HG03135 (cell line): ENCODE measurements at regions not wholly inside any gene's neighbourhood (a gene's known extent, or its start where the extent isn't known, plus 50 kb on each side); places are given as distances from the start of the nearest gene placed in this dataset.

Experiments
- ATAC-seq: cut with Tn5 transposase; IDR thresholded peaks from one replicate; pipeline ENCODE4 v1.9.1; 2021; ENCODE audit warnings: mild to moderate bottlenecking, moderate library complexity; ENCODE audit not compliant: unreplicated experiment

DNA sequence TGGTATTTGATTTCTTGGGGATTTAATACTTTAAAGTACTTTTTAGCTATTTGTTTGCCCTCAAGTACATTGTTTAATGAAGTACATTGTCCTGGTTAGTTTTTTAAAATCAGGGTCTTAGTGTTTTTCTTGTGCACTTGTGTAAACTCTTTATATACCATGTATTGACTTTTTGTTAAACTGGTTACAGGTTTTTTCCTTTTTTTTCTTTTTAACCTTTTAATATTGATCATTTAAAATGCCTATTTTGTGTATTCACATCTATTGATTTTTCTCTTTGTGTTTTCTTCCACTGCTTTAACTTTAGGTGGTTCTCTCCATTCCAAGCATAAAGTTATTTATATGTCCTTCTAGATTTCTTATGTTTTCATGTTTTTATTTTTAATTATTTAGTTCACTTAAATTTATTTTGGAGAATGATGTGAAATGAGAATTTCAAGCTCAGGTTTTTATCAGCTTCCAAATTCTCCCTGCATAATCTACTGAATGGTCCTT lies 84.5 kb upstream of the MYCN start:
- ATAC-seq: no peak

DNA sequence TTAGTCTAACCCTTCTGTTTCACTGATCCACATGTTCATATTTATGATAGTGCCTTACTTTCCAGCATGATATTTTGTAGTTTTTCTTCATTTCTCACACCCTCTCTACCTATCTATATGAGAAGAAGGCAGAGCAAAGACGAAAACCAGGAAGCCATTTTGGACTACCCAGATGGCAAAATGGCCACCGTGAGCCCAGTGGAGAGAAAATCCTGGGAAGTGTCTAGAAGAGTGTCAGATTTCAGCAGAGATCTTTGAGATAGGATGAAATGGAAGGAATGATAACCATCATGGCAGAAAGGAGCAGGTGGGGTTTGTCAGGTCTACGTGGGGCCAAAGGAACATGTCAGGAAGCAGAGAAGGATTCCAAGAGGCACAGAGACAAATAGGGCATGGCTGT lies 84.0 kb upstream of the MYCN start:
- ATAC-seq: no peak

DNA sequence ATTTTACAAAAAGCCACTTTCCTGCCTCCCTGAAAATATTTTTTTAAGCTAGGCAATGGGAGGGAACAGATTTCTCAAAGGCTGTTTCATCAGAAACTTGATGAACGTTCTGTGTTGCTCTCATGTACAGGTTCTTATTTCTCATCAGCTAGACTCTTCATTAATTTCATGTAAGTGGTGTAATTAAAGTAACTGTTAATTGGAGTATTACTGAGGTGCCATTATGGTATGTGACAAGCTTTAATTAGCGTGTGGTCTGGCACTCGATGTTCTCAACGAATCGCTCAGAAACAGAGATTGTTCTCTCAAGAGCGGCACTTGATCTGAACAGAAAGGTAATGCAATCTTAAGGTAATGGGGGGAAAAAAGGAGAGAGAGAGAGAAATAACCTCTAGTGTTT lies 81.9 kb upstream of the MYCN start:
- ATAC-seq: no peak

DNA sequence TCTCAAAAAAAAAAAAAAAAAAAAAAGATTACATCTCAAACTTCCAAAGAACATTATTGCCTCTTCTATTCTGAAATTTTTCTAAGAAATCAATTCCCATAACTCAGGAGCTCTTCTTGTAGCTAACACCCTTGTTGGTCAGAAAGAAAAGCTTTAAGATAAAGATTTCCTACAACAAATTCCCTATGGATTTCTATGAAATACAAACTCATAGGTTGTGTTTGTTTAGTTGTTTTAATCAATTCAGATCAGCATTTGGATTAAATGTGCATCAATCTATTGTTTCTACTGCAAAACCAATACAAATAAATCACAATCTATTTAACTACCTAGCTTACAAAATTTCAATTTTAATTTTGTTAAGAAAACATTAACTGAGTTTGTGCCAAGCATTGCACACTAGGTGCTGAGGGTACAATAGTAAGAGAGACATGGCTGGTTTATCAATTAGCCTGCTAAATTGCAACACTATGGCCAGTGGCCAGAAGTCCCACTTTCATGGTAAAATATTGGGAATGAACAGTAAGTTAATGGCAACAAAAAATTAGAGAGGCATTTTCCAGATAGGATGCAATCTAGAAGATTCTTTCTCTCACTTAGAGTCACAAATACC lies 80.2 kb upstream of the MYCN start:
- no peak for ATAC-seq

DNA sequence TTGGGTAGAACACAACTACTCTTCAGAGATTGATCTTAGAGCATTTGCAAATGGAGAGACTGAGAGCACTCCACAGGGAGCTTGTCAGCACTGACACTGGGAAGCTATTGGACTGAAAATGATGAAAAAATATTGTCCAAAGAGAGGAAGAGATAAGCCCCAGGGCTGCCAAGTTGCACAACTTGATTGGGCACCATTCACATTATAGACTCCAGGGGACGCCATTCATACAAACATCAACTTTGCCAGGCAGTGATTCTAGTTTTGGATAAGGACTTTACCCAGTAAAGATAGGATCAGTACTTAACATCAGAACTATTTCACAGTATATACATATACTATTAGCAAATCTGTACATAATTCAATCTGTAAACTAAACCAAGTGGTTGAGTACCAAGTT lies 79.6 kb upstream of the MYCN start:
- ATAC-seq: no peak

DNA sequence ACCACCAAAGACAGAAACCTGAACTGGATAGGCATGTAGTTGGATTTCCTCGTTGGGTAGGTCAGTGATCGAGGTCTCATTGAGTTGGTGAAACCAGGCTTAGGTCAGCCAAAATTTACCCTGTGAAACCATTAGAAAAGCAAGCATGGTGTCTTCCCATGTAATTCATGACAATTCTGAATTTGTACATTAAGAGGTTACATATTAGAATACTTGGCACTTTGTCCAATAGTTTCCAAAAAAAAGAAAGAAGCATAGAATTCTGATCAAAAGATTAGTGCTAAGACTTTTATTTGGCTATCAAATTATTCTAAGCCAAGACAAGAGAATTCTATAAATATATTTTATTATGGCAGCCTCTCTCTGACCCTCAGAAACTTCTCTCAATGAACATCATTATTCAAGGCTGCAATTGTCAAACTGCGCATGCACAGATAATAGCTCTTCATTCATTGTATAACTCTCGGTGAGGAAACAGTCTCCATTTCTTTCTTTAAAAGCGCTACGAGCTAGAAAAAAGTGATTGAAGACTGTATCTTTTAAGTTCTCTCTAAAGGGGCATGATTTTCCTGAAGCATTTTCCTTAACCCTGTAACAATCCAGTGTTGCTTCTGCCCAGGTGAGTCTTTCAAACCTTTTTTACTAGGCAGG lies 79.1 kb upstream of the MYCN start:
- ATAC-seq: no peak

DNA sequence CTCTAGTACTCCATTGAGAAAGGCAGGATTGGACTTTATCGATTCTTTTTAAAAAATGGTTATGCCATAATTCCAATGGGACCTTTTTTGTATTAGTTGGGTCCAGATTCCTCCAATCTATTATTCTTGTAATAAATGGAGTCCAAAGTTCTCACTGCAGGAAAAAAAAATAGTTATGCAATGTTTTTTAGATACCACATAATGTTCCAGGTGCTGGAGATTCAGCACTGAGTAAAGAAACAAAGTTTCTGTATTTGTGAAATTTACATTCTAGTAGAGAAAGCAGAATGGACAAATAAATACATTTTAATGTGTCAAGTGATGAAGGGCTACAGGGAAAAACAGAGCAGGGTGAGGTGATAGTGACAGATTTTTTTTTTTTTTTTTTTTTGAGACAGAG lies 78.5 kb upstream of the MYCN start:
- no peak for ATAC-seq

DNA sequence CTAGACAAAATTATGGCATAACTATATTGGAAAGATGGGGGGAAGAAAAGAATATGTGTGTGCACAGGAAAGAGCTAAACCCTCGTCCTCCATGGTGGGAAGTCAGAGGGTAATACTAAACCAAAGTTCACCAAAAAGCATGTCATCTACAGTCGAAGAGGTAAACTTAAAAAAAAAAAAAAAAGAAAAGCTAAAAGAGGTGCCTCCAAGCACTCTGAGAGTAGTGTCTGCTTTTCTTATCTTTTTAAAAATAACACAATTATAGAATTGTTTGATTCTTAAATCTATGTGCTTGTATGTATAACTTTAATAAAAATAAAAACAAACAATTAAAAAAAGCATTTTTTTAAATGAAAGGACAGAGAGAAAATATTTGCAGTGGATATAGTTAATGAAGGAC lies 77.3 kb upstream of the MYCN start:
- ATAC-seq: no peak

DNA sequence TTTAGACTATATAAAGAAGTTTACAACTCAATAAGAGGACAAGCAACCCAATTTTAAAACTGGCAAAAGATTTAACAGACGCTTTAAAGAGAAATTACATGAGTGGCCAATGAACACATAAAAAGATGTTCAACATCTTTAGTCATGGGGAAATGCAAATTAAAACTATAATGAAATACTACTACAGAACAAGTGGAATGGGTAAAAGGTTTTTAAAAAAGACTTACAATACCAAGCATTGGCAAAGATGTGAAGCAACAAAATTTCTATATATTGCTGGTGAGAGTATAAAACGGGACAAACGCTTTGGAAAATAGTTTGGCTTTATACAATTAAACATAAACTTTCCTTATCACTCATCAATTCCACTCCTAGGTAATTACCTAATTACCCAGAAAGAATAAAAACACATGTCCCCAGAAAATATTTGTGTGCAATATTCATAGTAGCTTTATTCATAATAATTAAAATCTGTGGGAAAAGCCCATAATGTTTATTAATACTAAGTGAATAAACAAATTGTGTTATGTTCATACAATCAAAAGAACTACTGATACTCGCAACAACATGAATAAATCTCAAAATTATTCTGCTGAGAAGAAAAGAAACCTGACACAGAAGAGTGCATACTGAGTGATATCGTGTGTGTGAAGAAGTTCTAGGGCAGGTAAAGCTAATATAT lies 76.7 kb upstream of the MYCN start:
- no peak for ATAC-seq

DNA sequence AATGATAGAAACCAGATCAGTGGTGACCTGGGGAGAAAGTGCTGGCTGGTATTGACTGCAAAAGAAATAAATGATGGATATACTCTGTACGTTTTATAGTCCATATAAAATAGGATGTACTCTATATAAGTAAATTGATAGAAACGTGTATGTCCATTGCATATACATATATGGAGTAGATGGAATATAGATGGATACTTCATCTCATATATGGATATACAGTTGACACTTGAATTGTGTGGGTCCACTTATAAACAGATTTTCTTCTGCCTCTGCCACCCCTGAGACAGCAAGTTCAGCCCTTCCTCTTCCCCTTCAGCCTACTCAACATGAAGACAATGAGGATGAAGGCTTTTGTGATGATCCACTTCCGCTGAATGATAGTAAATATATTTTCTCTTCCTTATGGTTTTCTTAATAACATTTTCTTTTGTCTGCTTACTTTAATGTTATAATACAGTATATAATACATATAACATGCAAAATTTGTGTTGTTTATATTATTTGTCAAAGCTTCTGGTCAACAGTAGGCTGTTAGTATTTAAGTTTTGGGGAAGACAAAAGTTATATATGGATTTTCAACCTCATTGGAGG lies 76.1 kb upstream of the MYCN start:
- no peak for ATAC-seq

DNA sequence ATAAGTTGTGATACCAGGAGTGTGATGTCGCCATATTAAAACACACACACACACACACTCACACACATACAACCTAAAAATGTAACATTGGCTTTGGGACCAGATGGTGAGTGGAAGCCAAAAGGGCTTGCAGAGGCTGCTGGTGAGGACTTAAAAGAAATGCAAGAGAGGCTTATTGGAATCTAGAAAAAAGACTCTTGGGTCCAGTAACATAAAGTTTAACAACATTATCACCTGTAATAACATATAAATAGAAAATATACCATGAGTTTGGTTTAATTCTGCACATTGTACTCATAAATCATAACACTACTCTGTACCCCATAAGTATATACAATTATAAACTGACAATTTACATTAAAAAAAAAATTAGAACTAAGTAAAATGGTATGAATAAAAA lies 74.4 kb upstream of the MYCN start:
- ATAC-seq: no peak

DNA sequence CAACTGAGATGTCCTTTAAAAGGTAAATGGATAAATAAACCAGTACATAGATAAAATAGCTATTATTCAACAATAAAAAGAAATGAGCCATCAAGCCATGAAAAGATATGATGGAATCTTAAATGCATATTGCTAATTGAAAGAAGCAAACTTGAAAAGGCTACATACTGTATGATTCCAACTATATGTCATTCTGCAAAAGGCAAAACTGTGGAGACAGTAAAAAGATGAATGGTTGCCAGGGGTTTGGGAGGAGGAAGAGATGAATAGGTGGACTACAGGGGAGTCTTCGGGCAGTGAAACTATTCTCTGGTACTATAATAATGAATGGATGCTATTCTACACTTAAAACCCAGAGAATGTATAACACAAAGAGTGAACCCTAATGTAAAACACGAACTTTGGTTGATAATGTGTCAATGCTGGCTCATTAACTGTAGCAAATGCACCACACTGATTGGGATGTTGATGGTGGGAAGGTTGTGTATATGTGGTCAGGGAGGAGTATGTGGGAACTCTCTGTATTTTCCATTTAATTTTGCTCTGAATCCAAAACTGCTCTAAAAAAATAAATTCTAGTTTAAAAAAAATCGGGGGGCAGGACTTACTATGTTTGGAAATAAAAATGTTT lies 73.7 kb upstream of the MYCN start:
- no peak for ATAC-seq

DNA sequence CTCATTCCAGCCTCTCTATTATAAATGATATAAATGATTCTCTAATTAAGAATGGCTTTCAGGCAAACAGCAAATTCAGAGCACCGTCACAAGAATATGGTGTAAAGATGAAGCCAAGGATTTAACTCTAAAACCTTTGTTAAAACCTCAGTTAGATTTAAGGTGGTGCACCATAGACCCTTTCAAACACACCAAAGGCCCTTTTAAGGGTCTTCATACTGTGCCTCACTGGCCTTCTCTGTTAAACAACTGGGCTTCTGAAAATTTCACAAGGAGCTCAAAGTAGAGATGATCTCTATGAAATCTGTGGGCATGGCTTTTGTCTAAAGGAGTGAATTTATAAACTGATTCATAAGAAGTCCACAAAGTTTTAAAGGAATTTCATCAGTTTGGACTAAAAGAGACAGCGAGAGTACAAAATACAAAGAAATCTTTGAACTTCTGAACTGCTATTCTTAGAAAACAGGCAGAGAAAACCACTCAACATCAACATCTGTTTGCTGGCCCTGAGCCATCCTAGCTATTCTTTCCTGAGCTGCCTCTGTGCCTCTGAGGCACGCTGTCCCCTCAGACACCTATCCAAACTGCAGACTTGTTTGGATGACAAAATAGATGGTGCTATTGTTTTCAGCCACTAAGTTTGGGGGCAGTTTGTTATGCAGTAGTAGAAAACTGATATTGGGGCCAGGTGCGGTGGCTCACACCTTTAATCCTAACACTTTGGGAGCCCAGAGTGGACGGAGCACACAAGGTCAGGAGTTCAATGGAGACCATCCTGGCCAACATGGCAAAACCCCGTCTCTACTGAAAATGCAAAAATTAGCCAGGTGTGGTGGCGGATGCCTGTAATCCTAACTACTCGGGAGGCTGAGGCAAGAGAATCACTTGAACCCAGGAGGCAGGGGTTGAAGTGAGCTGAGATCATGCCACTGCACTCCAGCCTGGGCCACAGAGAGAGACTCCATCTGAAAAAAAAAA lies 72.9 kb upstream of the MYCN start:
- no peak for ATAC-seq

DNA sequence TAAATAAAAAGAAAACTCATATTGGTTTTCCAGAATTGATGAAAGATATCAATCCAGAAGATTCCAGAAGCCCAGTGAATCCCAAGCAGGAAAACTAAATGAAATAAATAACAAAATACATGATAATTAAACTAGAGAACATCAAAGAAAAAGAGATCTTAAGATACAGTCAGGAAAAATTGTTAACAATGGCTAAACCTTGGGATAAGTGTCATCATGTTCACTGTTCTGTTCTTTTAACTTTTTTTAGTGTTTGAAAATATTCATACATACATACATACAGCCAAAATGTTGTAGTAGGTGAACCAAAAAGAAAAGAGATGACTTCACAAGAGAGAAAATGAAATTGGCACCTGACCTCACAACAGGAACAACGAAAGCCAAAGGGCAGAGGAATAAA lies 72.2 kb upstream of the MYCN start:
- ATAC-seq: no peak

DNA sequence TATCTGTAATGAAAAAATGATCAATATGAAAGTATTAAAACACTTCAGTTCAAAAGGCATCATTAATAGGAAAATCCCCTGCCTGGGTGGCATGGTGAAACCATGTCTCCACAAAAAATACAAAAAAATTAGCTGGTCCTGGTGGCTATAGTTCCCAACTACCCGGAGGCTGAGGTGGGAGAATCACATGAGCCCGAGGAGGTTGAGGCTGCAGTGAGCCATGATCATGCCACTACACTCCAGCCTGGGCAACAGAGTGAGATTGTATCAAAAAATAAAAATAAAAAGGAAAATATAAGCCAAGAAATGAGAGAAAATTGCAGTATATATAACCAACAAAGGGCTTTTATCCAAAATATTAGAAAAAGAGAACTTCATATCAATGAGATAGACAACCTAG lies 71.6 kb upstream of the MYCN start:
- ATAC-seq: no peak

DNA sequence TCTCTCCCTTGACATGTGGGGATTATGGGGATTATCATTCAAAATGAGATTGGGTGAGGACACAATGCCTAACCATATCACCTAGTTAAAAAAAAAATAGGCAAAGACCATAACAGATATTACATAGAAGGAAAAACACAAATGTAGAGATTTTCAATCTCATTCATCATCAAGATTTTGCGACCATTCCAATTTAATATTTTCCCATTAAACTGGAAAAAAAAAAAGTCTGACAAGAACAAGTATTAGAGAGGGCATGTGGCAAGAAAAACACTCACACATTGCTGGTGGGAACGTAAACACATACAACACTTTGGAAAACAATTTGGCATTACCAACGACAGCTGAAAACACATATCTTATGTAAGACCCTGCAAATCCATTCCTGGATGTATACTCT lies 71.0 kb upstream of the MYCN start:
- no peak for ATAC-seq

DNA sequence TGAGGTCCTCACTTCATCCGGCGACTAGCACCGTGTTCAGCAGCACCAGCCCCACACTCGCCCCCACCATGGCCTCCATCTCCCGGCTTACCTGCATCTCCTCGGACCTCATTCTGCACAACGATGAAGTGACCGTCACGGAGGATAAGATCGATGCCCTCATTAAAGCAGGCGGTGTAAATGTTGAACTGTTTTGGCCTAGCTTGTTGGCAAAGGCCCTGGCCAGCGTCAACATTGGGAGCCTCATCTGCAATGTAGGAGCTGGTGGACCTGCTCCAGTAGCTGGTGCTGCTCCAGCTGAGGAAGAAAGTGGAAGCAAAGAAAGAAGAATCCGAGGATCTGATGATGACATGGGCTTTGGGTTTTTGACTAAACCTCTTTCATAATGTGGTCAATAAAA lies 70.5 kb upstream of the MYCN start:
- ATAC-seq: no peak

DNA sequence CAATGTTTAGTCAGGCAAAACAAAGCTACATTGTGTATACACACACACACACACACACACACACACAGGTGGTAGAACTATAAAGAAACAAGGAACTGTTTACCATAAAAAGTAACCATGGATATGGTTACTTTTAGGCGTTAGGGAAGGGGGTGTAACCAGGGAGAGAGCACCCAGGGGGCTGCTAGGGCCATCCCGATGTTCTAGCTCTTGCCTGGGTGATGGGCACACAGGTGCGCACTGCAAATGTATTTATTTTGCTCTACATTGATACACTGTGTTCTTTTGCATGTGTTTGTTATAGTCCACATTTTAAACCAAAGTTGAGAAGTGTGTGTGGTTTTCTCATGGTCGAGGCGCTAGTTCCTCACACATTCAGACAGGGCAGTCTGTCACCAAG lies 69.8 kb upstream of the MYCN start:
- ATAC-seq: no peak

DNA sequence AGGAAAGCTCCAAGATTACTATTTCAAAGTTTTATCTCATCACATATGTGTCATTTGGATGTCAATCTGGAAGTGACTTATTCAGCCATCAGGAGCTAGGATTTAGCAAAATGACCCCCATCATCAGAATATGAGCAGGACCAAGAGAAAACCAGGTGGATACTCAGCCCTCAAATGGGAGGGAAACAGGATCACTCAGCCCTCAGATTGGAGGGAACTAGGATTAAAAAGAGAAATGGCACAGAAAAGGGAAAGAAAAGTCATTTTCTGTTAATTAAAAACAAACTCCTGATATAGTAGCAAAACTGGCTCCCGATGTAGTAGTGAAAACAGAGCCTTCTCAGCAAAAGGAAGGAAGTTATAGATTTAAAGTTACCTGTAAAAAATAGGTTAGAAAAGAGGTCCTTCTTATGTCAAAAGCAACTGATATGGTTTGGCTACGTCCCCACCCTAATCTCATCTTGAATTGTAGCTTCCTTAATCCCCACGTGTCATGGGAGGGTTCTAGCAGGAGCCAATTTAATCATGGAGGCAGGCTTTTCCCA lies 69.0 kb upstream of the MYCN start:
- no peak for ATAC-seq

DNA sequence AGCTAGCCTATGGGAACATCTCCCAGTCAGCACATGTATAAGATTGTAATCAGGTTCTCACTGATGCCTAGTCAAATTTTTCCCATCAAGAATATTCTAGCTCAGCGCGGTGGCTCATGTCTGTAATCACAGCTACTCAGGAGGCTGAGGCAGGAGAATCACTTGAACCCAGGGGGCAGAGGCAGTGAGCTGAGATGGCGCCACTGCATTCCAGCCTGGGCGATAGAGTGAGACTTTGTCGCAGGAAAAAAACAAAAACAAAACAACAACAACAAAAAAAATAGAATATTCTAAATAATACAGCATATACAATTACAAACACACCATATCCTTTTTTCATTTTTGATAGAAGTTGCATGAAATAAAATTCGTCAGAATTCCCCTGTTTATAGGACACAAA lies 67.5 kb upstream of the MYCN start:
- no peak for ATAC-seq
